BLaER1 treated with 17β-estradiol and CSF1 and Interleukin-3, amounts not matched to agents 10 nM and 100 nM (cell line): ENCODE measurements at regions not wholly inside any gene's neighbourhood (a gene's known extent, or its start where the extent isn't known, plus 50 kb on each side); places are given as distances from the start of the nearest gene placed in this dataset.

ENCODE experiments used
- H3K27ac ChIP-seq, 11 experiments: shearing (Covaris generic); formaldehyde crosslinking; 2 replicates each; pipeline ENCODE4 v1.8.1; 2022
- H3K27me3 ChIP-seq, 11 experiments: shearing (Covaris generic); formaldehyde crosslinking; 2 replicates each; pipeline ENCODE4 v1.8.1; 2022
- H3K36me3 ChIP-seq, 11 experiments: shearing (Covaris generic); formaldehyde crosslinking; 2 replicates each; pipeline ENCODE4 v1.8.1; 2022
- H3K4me1 ChIP-seq, 10 experiments: shearing (Covaris generic); formaldehyde crosslinking; 2 replicates each; pipeline ENCODE4 v1.8.1; 2022
- H3K4me2 ChIP-seq, 11 experiments: shearing (Covaris generic); formaldehyde crosslinking; 2 replicates each; pipeline ENCODE4 v1.8.1; 2022
- H3K4me3 ChIP-seq, 10 experiments: shearing (Covaris generic); formaldehyde crosslinking; 2 replicates each; pipeline ENCODE4 v1.8.1; 2022
- H3K9ac ChIP-seq, 11 experiments: shearing (Covaris generic); formaldehyde crosslinking; 2 replicates each; pipeline ENCODE4 v1.8.1; 2022
- H3K9me3 ChIP-seq, 11 experiments: shearing (Covaris generic); formaldehyde crosslinking; replicated peaks in 1 of 11; 2 replicates each; pipeline ENCODE4 v1.8.1; 2022
- H4K20me1 ChIP-seq, 11 experiments: shearing (Covaris generic); formaldehyde crosslinking; 2 replicates each; pipeline ENCODE4 v1.8.1; 2022
- Cebpa-rat ChIP-seq, 11 experiments: shearing (Covaris generic); IDR thresholded peaks; 2 replicates each; pipeline ENCODE4 v1.8.1; 2022

DNA sequence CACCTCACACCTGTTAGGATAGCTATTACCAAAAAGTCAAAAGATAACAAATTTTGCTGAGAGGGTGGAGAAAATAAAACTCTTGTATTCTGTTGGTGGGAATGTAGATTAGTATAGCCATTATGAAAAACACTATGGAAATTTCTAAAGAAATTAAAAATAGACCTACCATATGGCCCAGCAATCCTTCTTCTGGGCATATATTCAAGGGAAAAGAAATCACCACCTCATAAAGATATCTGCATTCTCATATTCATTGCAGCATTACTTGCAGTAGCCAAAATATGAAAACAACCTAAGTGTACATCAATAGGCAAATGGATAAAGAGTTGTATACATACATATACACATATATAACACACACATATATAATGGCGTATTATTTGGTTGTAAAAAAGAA lies 791.6 kb upstream of the RGS18 start:
- Histone ChIP-seq H3K27ac (no peak overlapping the region), H3K4me2 (no peak overlapping the region), H3K4me3 (no peak overlapping the region), H3K36me3 (no peaks in the 10 kb centered on the region), H4K20me1 (no peaks in the 10 kb centered on the region), H3K9ac (no peak overlapping the region), H3K27me3 (no peaks in the 10 kb centered on the region), H3K4me1 (no peaks in the 10 kb centered on the region), H3K9me3 (peaks cover 0 to 4% (median 0%) of the 10 kb centered on the region in 11 experiments; a peak in 2 of 22 replicates)
- no peak for TF ChIP-seq Cebpa-rat (IDR thresholded peaks at IDR 0.05)

DNA sequence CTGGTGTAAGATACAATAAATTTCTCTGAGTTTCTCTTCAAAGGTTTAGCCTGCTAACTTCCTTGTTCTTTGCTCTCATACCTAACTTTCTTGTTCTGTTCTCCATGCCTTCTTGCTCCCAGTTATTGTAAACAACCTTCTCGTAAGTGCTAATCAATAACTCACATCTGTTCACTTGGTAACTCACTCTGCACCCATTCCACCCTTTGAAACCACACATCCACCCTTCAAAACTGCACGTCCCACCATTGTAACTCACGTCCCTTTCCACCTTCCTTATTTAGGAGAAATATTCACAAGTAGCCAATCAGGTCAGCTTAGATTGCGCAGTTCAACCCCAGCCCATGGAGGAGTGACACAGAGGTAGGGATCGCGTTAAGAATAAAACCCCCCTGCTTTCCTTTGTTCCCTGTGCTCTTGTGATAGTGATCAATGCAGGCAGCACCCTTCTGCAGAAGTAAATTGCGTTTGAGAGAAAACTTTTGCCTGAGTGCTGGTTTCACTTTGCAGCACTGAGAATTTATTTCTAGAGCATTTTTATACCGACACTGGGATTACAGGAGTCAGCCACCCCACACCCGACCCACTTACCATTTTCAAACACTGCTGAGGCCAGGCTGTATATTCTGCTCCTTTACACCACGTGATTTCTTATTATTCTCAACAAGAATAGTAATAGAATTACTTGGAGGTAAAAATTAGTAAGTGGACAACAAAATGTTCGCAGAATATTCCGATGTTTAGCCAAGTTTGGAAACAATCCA lies 789.2 kb upstream of the RGS18 start:
- no peak overlapping the region for H3K4me2 ChIP-seq
- H4K20me1 ChIP-seq = no peaks in the 10 kb centered on the region
- no peaks in the 10 kb centered on the region for H3K4me1 ChIP-seq
- no peak overlapping the region for H3K9ac ChIP-seq
- H3K9me3 ChIP-seq = peaks cover 0 to 4% (median 0%) of the 10 kb centered on the region in 11 experiments; a peak in 2 of 22 replicates
- no peak overlapping the region for H3K27ac ChIP-seq
- no peaks in the 10 kb centered on the region for H3K27me3 ChIP-seq
- no peak for TF ChIP-seq Cebpa-rat (IDR thresholded peaks at IDR 0.05)
- no peaks in the 10 kb centered on the region for H3K36me3 ChIP-seq
- no peak overlapping the region for H3K4me3 ChIP-seq

DNA sequence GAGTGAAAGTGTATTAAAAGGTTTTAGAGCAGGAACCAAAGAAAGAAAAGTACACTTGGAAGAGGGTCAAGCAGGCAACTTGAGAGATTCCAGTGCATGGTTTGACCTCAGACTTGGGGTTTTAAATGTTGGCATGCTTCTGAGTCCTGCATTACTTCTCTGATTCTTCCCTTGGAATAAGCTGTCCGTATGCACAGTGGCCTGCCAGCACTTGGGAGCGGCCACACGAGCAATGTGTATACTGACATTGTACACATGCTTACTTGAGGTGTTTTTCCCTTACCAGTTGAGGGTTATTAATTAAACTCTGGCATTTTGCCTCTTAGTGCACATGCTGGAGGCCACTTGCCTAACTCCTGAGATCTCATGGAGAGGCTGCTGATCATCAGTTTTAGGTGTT lies 786.6 kb upstream of the RGS18 start:
- Histone ChIP-seq H4K20me1 (no peaks in the 10 kb centered on the region), H3K27ac (no peak overlapping the region), H3K4me2 (no peak overlapping the region), H3K9ac (no peak overlapping the region), H3K4me3 (no peak overlapping the region), H3K9me3 (peaks cover 0 to 5% (median 0%) of the 10 kb centered on the region in 11 experiments; a peak in 2 of 22 replicates), H3K27me3 (no peaks in the 10 kb centered on the region), H3K4me1 (no peaks in the 10 kb centered on the region), H3K36me3 (no peaks in the 10 kb centered on the region)
- no peak for TF ChIP-seq Cebpa-rat (IDR thresholded peaks at IDR 0.05)

DNA sequence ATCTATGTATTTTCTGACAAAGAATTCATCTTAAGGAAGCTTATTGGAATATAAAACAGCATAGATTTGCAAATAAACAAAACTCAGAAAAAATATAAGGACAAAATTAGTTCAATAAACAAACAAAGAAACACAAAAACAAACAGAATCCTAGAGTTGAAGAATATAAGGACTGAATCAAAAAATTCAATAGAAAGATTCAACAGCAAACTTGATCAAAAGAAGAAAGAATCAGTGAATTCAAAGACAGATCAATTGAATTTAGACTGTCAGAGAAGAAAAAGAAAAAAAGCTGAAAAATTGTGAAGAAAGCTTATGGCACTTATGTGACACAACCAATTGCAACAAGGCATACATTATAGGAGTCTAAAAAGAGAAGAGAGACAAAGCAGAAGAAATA lies 770.0 kb upstream of the RGS18 start:
- H4K20me1 ChIP-seq = no peaks in the 10 kb centered on the region
- H3K4me3 ChIP-seq = no peak overlapping the region
- no peak overlapping the region for H3K27ac ChIP-seq
- peaks cover 10 to 20% (median 13%) of the 10 kb centered on the region in 11 experiments; a peak in 20 of 22 replicates for H3K9me3 ChIP-seq
- TF ChIP-seq Cebpa-rat (IDR thresholded peaks at IDR 0.05) = no peak
- no peak overlapping the region for H3K4me2 ChIP-seq
- no peaks in the 10 kb centered on the region for H3K27me3 ChIP-seq
- H3K4me1 ChIP-seq = no peaks in the 10 kb centered on the region
- no peak overlapping the region for H3K9ac ChIP-seq
- H3K36me3 ChIP-seq = no peaks in the 10 kb centered on the region

DNA sequence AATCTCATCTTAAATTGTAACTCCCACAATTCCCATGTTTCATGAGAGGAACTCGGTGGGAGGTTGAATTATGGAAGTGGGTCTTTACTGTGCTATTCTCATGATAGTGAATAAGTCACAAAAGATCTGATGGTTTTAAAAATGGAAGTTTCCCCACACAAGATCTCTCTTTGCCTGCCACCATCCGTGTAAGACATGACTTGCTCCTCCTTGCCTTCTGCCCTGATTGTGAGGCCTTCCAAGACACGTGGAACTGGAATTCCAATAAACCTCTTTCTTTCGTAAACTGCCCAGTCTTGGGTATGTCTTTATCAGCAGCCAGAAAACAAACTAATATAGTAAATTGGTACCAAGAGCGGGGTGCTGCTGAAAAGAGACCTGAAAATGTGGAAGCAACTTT lies 761.6 kb upstream of the RGS18 start:
- no peak for TF ChIP-seq Cebpa-rat (IDR thresholded peaks at IDR 0.05)
- H3K27ac ChIP-seq = no peak overlapping the region
- no peaks in the 10 kb centered on the region for H3K27me3 ChIP-seq
- H3K9ac ChIP-seq = no peak overlapping the region
- no peaks in the 10 kb centered on the region for H3K36me3 ChIP-seq
- H3K4me1 ChIP-seq = no peaks in the 10 kb centered on the region
- H3K9me3 ChIP-seq = peaks cover 0 to 26% (median 18%) of the 10 kb centered on the region in 11 experiments; a peak in 14 of 22 replicates
- no peak overlapping the region for H3K4me2 ChIP-seq
- H3K4me3 ChIP-seq = no peak overlapping the region
- no peaks in the 10 kb centered on the region for H4K20me1 ChIP-seq

DNA sequence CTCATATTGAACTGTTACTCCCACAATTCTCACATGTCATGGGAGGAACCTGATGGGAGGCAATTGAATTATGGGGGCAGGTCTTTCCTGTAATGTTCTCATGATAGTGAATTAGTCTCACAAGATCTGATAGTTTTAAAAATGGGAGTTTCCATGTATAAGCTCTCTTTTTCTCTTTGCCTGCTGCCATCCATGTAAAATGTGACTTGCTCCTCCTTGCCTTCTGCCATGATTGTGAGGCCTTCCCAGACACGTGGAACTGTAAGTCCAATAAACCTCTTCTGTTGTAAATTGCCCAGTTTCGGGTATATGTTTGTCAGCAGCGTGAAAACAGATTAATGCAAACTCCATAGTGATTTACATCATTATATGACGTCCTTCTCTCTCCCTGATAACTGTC lies 759.7 kb upstream of the RGS18 start:
- no peak for TF ChIP-seq Cebpa-rat (IDR thresholded peaks at IDR 0.05)
- no peak overlapping the region for H3K27ac ChIP-seq
- no peaks in the 10 kb centered on the region for H4K20me1 ChIP-seq
- no peaks in the 10 kb centered on the region for H3K4me1 ChIP-seq
- H3K9me3 ChIP-seq = peaks cover 0 to 26% (median 18%) of the 10 kb centered on the region in 11 experiments; a peak in 14 of 22 replicates
- H3K27me3 ChIP-seq = no peaks in the 10 kb centered on the region
- H3K9ac ChIP-seq = no peak overlapping the region
- H3K4me3 ChIP-seq = no peak overlapping the region
- no peaks in the 10 kb centered on the region for H3K36me3 ChIP-seq
- H3K4me2 ChIP-seq = no peak overlapping the region

DNA sequence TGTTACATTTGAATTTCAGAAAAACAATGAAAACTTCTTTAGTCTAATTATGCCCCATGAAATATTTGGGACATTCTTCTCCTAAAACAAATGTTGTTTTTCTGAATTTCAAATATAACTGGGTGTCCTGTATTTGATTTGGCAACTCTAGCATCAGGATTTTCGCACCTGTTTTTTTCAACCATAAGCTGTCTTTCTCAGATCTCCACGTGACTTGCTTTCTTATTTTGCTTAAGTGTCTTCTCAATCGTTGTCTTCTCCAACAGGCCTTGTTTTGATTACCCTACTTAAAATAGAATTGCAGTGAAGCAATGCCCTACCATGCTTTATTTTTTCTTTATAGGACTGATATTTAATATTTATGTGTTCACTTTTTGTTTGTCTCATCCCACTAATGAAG lies 752.8 kb upstream of the RGS18 start:
- no peak for TF ChIP-seq Cebpa-rat (IDR thresholded peaks at IDR 0.05)
- H3K9ac ChIP-seq = no peak overlapping the region
- no peak overlapping the region for H3K4me2 ChIP-seq

DNA sequence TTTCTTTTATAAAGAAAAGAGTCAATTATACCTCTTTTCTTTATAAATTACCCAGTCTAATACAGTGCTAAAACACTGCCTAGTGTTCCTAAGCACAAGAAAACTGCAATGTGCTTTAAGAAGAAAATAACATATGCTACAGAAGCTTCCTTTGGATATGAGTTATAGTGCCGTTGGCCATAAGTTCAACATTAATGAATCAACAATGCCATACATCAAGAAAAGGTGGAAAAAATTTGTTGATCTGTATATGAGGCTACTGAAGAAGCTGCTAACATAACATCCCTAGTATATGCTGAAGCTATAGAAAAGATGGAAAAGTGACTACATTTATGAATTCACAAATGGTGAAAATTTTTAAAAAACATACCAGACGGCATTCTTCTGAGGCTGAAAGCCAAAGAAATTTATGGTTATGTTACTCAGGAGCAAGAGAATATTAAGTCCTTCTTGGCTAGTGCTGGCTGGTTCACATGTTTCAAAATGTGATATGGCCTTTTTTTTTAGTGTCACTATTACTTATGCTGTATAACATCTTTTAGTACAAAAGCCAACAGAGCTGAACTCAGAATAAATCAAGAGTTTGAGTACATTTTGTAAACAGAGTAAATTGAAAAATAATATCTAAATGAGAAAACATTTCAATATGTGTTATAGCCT lies 743.2 kb upstream of the RGS18 start:
- Histone ChIP-seq H3K27me3 (no peaks in the 10 kb centered on the region), H4K20me1 (no peaks in the 10 kb centered on the region), H3K4me2 (no peak overlapping the region)

More for the DNA sequence above, 752.8 kb upstream of the RGS18 start:
- H3K36me3 ChIP-seq = no peaks in the 10 kb centered on the region
- no peaks in the 10 kb centered on the region; a peak in 1 of 20 replicates for H3K4me1 ChIP-seq
- H3K4me3 ChIP-seq = no peak overlapping the region
- H3K27me3 ChIP-seq = no peaks in the 10 kb centered on the region
- H3K9me3 ChIP-seq = no peaks in the 10 kb centered on the region
- no peaks in the 10 kb centered on the region for H4K20me1 ChIP-seq
- no peak overlapping the region for H3K27ac ChIP-seq

DNA sequence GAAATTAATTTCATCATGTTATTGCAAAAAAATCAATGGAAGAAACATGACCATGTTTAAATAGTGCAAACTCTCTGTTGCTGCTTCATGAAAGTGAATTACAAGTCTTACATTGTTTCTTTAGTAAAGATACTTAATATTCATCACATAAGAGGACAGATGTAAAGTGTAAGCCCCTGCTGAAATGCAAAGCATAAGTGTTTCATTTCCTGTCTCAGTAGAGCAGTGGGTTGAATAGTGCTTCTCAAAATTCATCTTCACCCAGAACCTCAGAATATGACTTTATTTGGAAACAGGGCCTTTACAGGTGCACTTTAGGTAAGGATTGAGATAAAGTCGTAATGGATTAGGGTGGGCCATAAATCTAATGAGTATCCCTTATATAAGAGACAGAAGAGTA lies 738.4 kb upstream of the RGS18 start:
- Histone ChIP-seq H3K4me1 (no peaks in the 10 kb centered on the region), H3K27me3 (no peaks in the 10 kb centered on the region), H3K9me3 (no peaks in the 10 kb centered on the region), H3K36me3 (no peaks in the 10 kb centered on the region), H3K27ac (no peak overlapping the region), H3K9ac (no peak overlapping the region), H4K20me1 (no peaks in the 10 kb centered on the region), H3K4me2 (no peak overlapping the region), H3K4me3 (no peak overlapping the region)
- no peak for TF ChIP-seq Cebpa-rat (IDR thresholded peaks at IDR 0.05)

More for the DNA sequence above, 743.2 kb upstream of the RGS18 start:
- TF ChIP-seq Cebpa-rat (IDR thresholded peaks at IDR 0.05) = no peak
- Histone ChIP-seq H3K4me3 (no peak overlapping the region), H3K36me3 (no peaks in the 10 kb centered on the region), H3K4me1 (no peaks in the 10 kb centered on the region), H3K27ac (no peak overlapping the region), H3K9me3 (no peaks in the 10 kb centered on the region), H3K9ac (no peak overlapping the region)

DNA sequence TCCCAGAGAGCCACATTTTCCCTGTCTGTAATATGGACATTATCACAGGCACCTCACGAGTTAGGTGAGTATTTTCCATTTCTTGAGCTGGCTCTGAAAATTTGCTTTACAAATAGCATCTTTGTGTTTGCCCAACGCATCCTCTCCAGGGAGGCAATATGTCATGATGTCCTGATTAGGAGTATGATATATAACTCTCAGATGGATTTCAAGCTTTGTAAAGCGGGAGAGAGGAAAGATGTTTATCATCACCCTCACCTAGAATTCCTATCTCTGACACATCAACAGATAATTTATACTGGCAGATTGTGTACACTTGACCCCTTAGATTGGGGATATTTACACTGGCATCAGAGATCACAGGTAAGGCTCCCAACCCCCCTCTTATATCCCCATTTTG lies 730.7 kb upstream of the RGS18 start:
- no peak overlapping the region for H3K4me3 ChIP-seq
- H4K20me1 ChIP-seq = no peaks in the 10 kb centered on the region
- H3K9me3 ChIP-seq = peaks cover 0 to 3% (median 0%) of the 10 kb centered on the region in 11 experiments; a peak in 3 of 22 replicates
- H3K27ac ChIP-seq = no peak overlapping the region
- H3K4me2 ChIP-seq = no peak overlapping the region
- no peaks in the 10 kb centered on the region for H3K27me3 ChIP-seq
- H3K4me1 ChIP-seq = no peaks in the 10 kb centered on the region
- H3K36me3 ChIP-seq = no peaks in the 10 kb centered on the region
- TF ChIP-seq Cebpa-rat (IDR thresholded peaks at IDR 0.05) = no peak
- H3K9ac ChIP-seq = no peak overlapping the region
